IMR-90 (cell line): ENCODE measurements at regions not wholly inside any gene's neighbourhood (a gene's known extent, or its start where the extent isn't known, plus 50 kb on each side); places are given as distances from the start of the nearest gene placed in this dataset.

Source experiments
- ATAC-seq: fragments of 200-7000 bp; cut with Tn5 transposase; 2 replicates; pipeline ENCODE4 v1.9.1; 2020; ENCODE audit warnings: low read depth, mild to moderate bottlenecking, moderate library complexity
- BruUV-seq: library from RNA; stranded (reverse); fragments of 400-500 nt; replicated peaks from 2 replicates; lab custom pipeline; 2021; lab: Mats Ljungman, UMichigan
- CTCF ChIA-PET: fragments of 300-600 bp; formaldehyde crosslinking; extraction: SDS; loops from one replicate; lab custom pipeline; 2021; ENCODE audit warnings: antibody characterized with exemption; lab: Yijun Ruan, JAX
- POLR2A ChIA-PET: fragments of 300-600 bp; sonication (Branson Sonifier 250); formaldehyde crosslinking; loops from one replicate; lab custom pipeline; 2022; ENCODE audit warnings: antibody characterized with exemption; ENCODE audit not compliant: unreplicated experiment; lab: Charles Lee
- DNase-seq: peaks from one replicate; pipeline ENCODE4 v3.0.0; 2013
- H2AFZ ChIP-seq: replicated peaks from 2 replicates; pipeline ENCODE3; 2013; ENCODE audit warnings: low read length, mild to moderate bottlenecking; ENCODE audit not compliant: poor library complexity
- H2AK5ac ChIP-seq: 2 replicates; pipeline ENCODE4 v1.6.1; 2013; ENCODE audit warnings: low read depth, low read length, inconsistent platforms
- H2AK9ac ChIP-seq: replicated peaks from 2 replicates; pipeline ENCODE3; 2013; ENCODE audit warnings: mild to moderate bottlenecking, low read depth, low read length, moderate library complexity; ENCODE audit not compliant: poor library complexity
- H2BK120ac ChIP-seq: 2 replicates; pipeline ENCODE4 v1.6.1; 2013; ENCODE audit warnings: low read depth, low read length, inconsistent platforms
- H2BK15ac ChIP-seq: 3 replicates; pipeline ENCODE4 v1.6.1; 2013; ENCODE audit warnings: low read depth, low read length, inconsistent platforms
- H2BK20ac ChIP-seq: 2 replicates; pipeline ENCODE4 v1.6.1; 2013; ENCODE audit warnings: low read depth, mild to moderate bottlenecking, inconsistent platforms, low read length, moderate library complexity
- H2BK5ac ChIP-seq: 2 replicates; pipeline ENCODE4 v1.6.1; 2013; ENCODE audit warnings: mild to moderate bottlenecking, low read depth, low read length, inconsistent platforms; ENCODE audit not compliant: poor library complexity, severe bottlenecking
- H3K14ac ChIP-seq: replicated peaks from 2 replicates; pipeline ENCODE4 v1.6.1; 2013; ENCODE audit warnings: low read depth, low read length, inconsistent platforms
- H3K18ac ChIP-seq: 2 replicates; pipeline ENCODE4 v1.6.1; 2013; ENCODE audit warnings: low read depth, low read length, control low read depth
- H3K23ac ChIP-seq: 2 replicates; pipeline ENCODE4 v1.6.1; 2013; ENCODE audit warnings: low read depth, low read length, inconsistent platforms
- H3K27ac ChIP-seq: 2 replicates; pipeline ENCODE4 v1.5.1; 2013; ENCODE audit warnings: mild to moderate bottlenecking, control low read depth, low read length; ENCODE audit not compliant: insufficient read depth
- H3K27me3 ChIP-seq: 2 replicates; pipeline ENCODE4 v1.6.1; 2013; ENCODE audit warnings: low read length; ENCODE audit not compliant: control insufficient read depth, insufficient read depth
- H3K36me3 ChIP-seq: 2 replicates; pipeline ENCODE4 v1.6.1; 2013; ENCODE audit warnings: low read length, mixed read lengths; ENCODE audit not compliant: control insufficient read depth, insufficient read depth
- H3K4ac ChIP-seq: 2 replicates; pipeline ENCODE4 v1.6.1; 2013; ENCODE audit warnings: low read depth, low read length, inconsistent platforms
- H3K4me1 ChIP-seq: 2 replicates; pipeline ENCODE4 v1.6.1; 2013; ENCODE audit warnings: low read length, mixed read lengths; ENCODE audit not compliant: control insufficient read depth, insufficient read depth
- H3K4me2 ChIP-seq: 2 replicates; pipeline ENCODE4 v1.6.1; 2013; ENCODE audit warnings: low read depth, mild to moderate bottlenecking, control low read depth, low read length, moderate library complexity
- H3K4me3 ChIP-seq: 2 replicates; pipeline ENCODE4 v1.5.1; 2013; ENCODE audit warnings: low read depth, mild to moderate bottlenecking, control low read depth, low read length, moderate library complexity; ENCODE audit not compliant: insufficient read depth
- H3K56ac ChIP-seq: 2 replicates; pipeline ENCODE4 v1.6.1; 2013; ENCODE audit warnings: low read length, inconsistent platforms; ENCODE audit not compliant: insufficient read depth; ENCODE audit errors: extremely low read depth
- H3K79me1 ChIP-seq, 2 experiments: 2 replicates each; pipeline ENCODE4 v1.6.1; 2013; ENCODE audit warnings: low read length in 2 of 2, inconsistent platforms in 1 of 2, low read depth in 1 of 2
- H3K9ac ChIP-seq: 2 replicates; pipeline ENCODE4 v1.6.1; 2013; ENCODE audit warnings: low read depth, low read length, control low read depth
- H3K9me1 ChIP-seq: 2 replicates; pipeline ENCODE4 v1.6.1; 2013; ENCODE audit warnings: low read length, inconsistent platforms; ENCODE audit not compliant: insufficient read depth
- H3K9me3 ChIP-seq: 2 replicates; pipeline ENCODE4 v1.6.1; 2013; ENCODE audit warnings: low read length; ENCODE audit not compliant: control insufficient read depth, insufficient read depth
- H4K20me1 ChIP-seq: 2 replicates; pipeline ENCODE4 v1.6.1; 2013; ENCODE audit warnings: low read length, inconsistent platforms; ENCODE audit not compliant: insufficient read depth
- H4K5ac ChIP-seq: 2 replicates; pipeline ENCODE4 v1.6.1; 2013; ENCODE audit warnings: mild to moderate bottlenecking, low read depth, low read length, control low read depth
- H4K8ac ChIP-seq, 2 experiments: 2 replicates each; pipeline ENCODE4 v1.6.1; 2013; ENCODE audit warnings: low read depth in 2 of 2, low read length in 2 of 2, control low read depth in 1 of 2, inconsistent platforms in 1 of 2
- H4K91ac ChIP-seq: 2 replicates; pipeline ENCODE4 v1.6.1; 2013; ENCODE audit warnings: low read depth, low read length, inconsistent platforms; ENCODE audit not compliant: insufficient read depth
- BHLHE40 ChIP-seq: fragments of 150-350 bp; IDR thresholded peaks from 2 replicates; pipeline ENCODE4 v1.6.1; 2016; ENCODE audit warnings: mild to moderate bottlenecking, low read depth, low read length
- CEBPB ChIP-seq: IDR thresholded peaks from 2 replicates; pipeline ENCODE4 v1.6.1; 2012; ENCODE audit warnings: low read depth, low read length, improper control_type of control experiment
- CHD1 ChIP-seq: IDR thresholded peaks from 2 replicates; pipeline ENCODE4 v1.6.1; 2012; ENCODE audit warnings: low read depth, low read length, improper control_type of control experiment
- CTCF ChIP-seq: conservative IDR thresholded peaks from 2 replicates; pipeline ENCODE4 v1.5.1; 2012; ENCODE audit warnings: mild to moderate bottlenecking, low read depth, low read length, improper control_type of control experiment
- FOS ChIP-seq: fragments of 150-350 bp; IDR thresholded peaks from 2 replicates; pipeline ENCODE4 v1.6.1; 2016; ENCODE audit warnings: low read depth, low read length
- MAFK ChIP-seq: IDR thresholded peaks from 2 replicates; pipeline ENCODE4 v1.6.1; 2012; ENCODE audit warnings: low read depth, low read length, improper control_type of control experiment
- MAZ ChIP-seq: IDR thresholded peaks from 2 replicates; pipeline ENCODE4 v1.6.1; 2012; ENCODE audit warnings: low read depth, mild to moderate bottlenecking, low read length, improper control_type of control experiment, moderate library complexity, borderline replicate concordance
- MXI1 ChIP-seq: IDR thresholded peaks from 2 replicates; pipeline ENCODE4 v1.6.1; 2012; ENCODE audit warnings: low read depth, mild to moderate bottlenecking, low read length, moderate library complexity, borderline replicate concordance
- NFE2L2 ChIP-seq: fragments of 150-350 bp; IDR thresholded peaks from 2 replicates; pipeline ENCODE4 v1.6.1; 2016; ENCODE audit warnings: low read depth, mild to moderate bottlenecking, low read length
- POLR2A ChIP-seq: IDR thresholded peaks from 2 replicates; pipeline ENCODE4 v1.6.1; 2012; ENCODE audit warnings: mild to moderate bottlenecking, low read depth, low read length
- RAD21 ChIP-seq: IDR thresholded peaks from 2 replicates; pipeline ENCODE4 v1.6.1; 2012; ENCODE audit warnings: low read length, improper control_type of control experiment
- RCOR1 ChIP-seq: IDR thresholded peaks from 2 replicates; pipeline ENCODE4 v1.6.1; 2012; ENCODE audit warnings: mild to moderate bottlenecking, low read length, improper control_type of control experiment; ENCODE audit not compliant: insufficient replicate concordance
- RFX5 ChIP-seq: IDR thresholded peaks from 2 replicates; pipeline ENCODE4 v1.8.0; 2012; ENCODE audit warnings: low read depth, mild to moderate bottlenecking, low read length, moderate library complexity
- SMC3 ChIP-seq: fragments of 150-350 bp; IDR thresholded peaks from 2 replicates; pipeline ENCODE4 v1.6.1; 2016; ENCODE audit warnings: low read depth, mild to moderate bottlenecking, antibody characterized with exemption, low read length, moderate library complexity
- USF2 ChIP-seq: fragments of 150-350 bp; IDR thresholded peaks from 2 replicates; pipeline ENCODE4 v1.6.1; 2017; ENCODE audit warnings: mild to moderate bottlenecking, antibody characterized with exemption, low read length, low read depth
- WGBS, 2 experiments: methylation state at CpG; one replicate each; pipeline versions ENCODE4 v1.1.5 to v1.1.7; 2013; ENCODE audit warnings: missing lambda C conversion rate in 2 of 2; ENCODE audit not compliant: insufficient read length in 1 of 2; ENCODE audit errors: extremely low coverage in 2 of 2; 5-methylcytosine and 5-hydroxymethylcytosine counted together
- dilution Hi-C: fragments of 300-500 bp; cut with HindIII; formaldehyde crosslinking; loops from one replicate; pipeline ENCODE4 v1.14.3; 2018; ENCODE audit warnings: low sequenced_read_pairs; ENCODE audit not compliant: unreplicated experiment
- in situ Hi-C: fragments of 300-500 bp; cut with MboI; formaldehyde crosslinking; loops from 3 replicates; pipeline ENCODE4 v1.14.3; 2019; ENCODE audit warnings: low sequenced_read_pairs, inconsistent platforms, mixed read lengths
- intact Hi-C: fragments of 100-400 bp; cut with micrococcal nuclease; formaldehyde crosslinking; loops from 2 replicates; pipeline ENCODE4 v1.10.0; 2022
- TF ChIP-seq, protein P1 (sequence below): fragments of 150-350 bp; IDR thresholded peaks from 2 replicates; pipeline ENCODE4 v1.6.1; 2016; ENCODE audit warnings: low read depth, mild to moderate bottlenecking, low read length, moderate library complexity, borderline replicate concordance

DNA sequence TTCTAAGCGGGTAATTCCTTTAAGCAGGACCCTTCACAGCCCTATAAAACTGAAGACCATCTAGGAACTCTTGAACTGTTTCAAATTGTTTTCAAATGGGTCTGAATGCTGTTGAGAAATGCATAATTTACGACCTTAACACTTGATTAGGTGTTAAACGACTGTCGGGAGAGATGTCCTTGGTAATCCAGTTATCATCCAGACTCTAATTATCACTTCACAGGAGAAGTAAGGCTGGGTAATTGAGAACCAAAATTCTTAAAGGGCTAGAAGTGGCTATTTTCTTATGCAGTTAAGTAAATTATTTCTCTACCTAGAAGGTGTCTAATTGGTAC lies 276.7 kb upstream of the TBC1D5 start:
- H3K79me1 ChIP-seq: no peaks in the 10 kb centered on the region
- WGBS, 2 experiments: no CpG with 5 or more reads among the region's 4 CpGs
- no peak overlapping the region for H2AFZ ChIP-seq
- H2BK20ac ChIP-seq: no peak overlapping the region
- H4K20me1 ChIP-seq: no peaks in the 10 kb centered on the region
- ATAC-seq (no peak), DNase-seq (no peak)
- H3K56ac ChIP-seq: no peak overlapping the region
- no peaks in the 10 kb centered on the region for H3K9me3 ChIP-seq
- ChIA-PET POLR2A (no interaction called here), CTCF (no interaction called here)
- no peaks in the 10 kb centered on the region for H3K4me1 ChIP-seq
- no peaks in the 10 kb centered on the region for H3K9me1 ChIP-seq
- intact Hi-C loops (no loop called here), dilution Hi-C loops (no loop called here), in situ Hi-C loops (no loop called here)
- H3K36me3 ChIP-seq: no peaks in the 10 kb centered on the region
- H3K4me2 ChIP-seq: no peak overlapping the region
- H2AK9ac ChIP-seq: no peak overlapping the region
- no peaks in the 10 kb centered on the region for H3K27me3 ChIP-seq
- H3K4me3 ChIP-seq: no peak overlapping the region
- H3K9ac ChIP-seq: no peak overlapping the region
- no peak overlapping the region for H3K14ac ChIP-seq
- no peak overlapping the region for H4K8ac ChIP-seq
- H3K4ac ChIP-seq: no peak overlapping the region
- H2BK15ac ChIP-seq: no peak overlapping the region
- H2BK5ac ChIP-seq: no peak overlapping the region
- H3K27ac ChIP-seq: no peak overlapping the region
- H2AK5ac ChIP-seq: no peak overlapping the region
- no peak overlapping the region for H3K23ac ChIP-seq
- no peak for TF ChIP-seq RFX5
- TF ChIP-seq USF2: no peak
- TF ChIP-seq MAFK: no peak
- no peak for TF ChIP-seq CEBPB
- no peak for TF ChIP-seq RCOR1
- no peak for TF ChIP-seq NFE2L2
- no peak for TF ChIP-seq BHLHE40
- no peak for TF ChIP-seq MAZ
- TF ChIP-seq, protein P1, sequence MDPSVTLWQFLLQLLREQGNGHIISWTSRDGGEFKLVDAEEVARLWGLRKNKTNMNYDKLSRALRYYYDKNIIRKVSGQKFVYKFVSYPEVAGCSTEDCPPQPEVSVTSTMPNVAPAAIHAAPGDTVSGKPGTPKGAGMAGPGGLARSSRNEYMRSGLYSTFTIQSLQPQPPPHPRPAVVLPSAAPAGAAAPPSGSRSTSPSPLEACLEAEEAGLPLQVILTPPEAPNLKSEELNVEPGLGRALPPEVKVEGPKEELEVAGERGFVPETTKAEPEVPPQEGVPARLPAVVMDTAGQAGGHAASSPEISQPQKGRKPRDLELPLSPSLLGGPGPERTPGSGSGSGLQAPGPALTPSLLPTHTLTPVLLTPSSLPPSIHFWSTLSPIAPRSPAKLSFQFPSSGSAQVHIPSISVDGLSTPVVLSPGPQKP: no peak
- TF ChIP-seq CTCF: no peak
- TF ChIP-seq MXI1: no peak
- no peak for TF ChIP-seq CHD1
- TF ChIP-seq RAD21: no peak
- no peak for TF ChIP-seq POLR2A
- no peak for TF ChIP-seq FOS
- no peak for TF ChIP-seq SMC3
- no peak overlapping the region for H3K18ac ChIP-seq
- H4K5ac ChIP-seq: no peak overlapping the region
- BruUV-seq: no TSS peak
- H4K91ac ChIP-seq: no peak overlapping the region
- no peak overlapping the region for H2BK120ac ChIP-seq
